Heart left ventricle (tissue), 16 donors: ENCODE measurements at regions not wholly inside any gene's neighbourhood (a gene's known extent, or its start where the extent isn't known, plus 50 kb on each side); places are given as distances from the start of the nearest gene placed in this dataset.
A peak's percentile ranks its signal among the peaks of the same experiment; 100 is the strongest.

Experiments used
- ATAC-seq, 4 donors: fragments of 200-7000 bp; cut with Tn5 transposase; one replicate each; pipeline ENCODE4 v1.9.1; 2020 to 2022; ENCODE audit warnings: moderate library complexity in 4 of 4, mild to moderate bottlenecking in 3 of 4, moderate number of reproducible peaks in 1 of 4
- DNase-seq, 5 donors: peaks; one replicate each; pipeline ENCODE4 v3.0.0-alpha.2; 2020
- H3K27ac ChIP-seq, 12 donors: fragments of 200-600 bp; sonication (generic) in 4 of 12; one replicate each; pipeline versions ENCODE4 v1.5.0 to v1.8.0; 2016 to 2022; ENCODE audit warnings: mild to moderate bottlenecking in 2 of 12
- H3K27me3 ChIP-seq, 9 donors: fragments of 200-600 bp; sonication (generic) in 2 of 9; one replicate each; pipeline versions ENCODE4 v1.5.1 to v1.8.0; 2016 to 2022; ENCODE audit warnings: mild to moderate bottlenecking in 3 of 9
- H3K36me3 ChIP-seq, 9 donors: fragments of 200-600 bp; sonication (generic) in 2 of 9; one replicate each; pipeline versions ENCODE4 v1.5.0 to v1.8.0; 2018 to 2022; ENCODE audit warnings: mild to moderate bottlenecking in 2 of 9
- H3K4me1 ChIP-seq, 12 donors: fragments of 200-600 bp; sonication (generic) in 4 of 12; one replicate each; pipeline versions ENCODE4 v1.5.0 to v1.8.0; 2016 to 2022; ENCODE audit warnings: mild to moderate bottlenecking in 3 of 12
- H3K4me3 ChIP-seq, 12 donors: fragments of 200-600 bp; sonication (generic) in 4 of 12; one replicate each; pipeline versions ENCODE4 v1.5.0 to v1.8.0; 2017 to 2022; ENCODE audit warnings: mild to moderate bottlenecking in 9 of 12, moderate library complexity in 4 of 12
- H3K9me3 ChIP-seq, 12 donors: fragments of 200-600 bp; sonication (generic) in 4 of 12; one replicate each; pipeline versions ENCODE4 v1.5.0 to v1.8.0; 2016 to 2022; ENCODE audit warnings: mild to moderate bottlenecking in 1 of 12
- POLR2A ChIP-seq, 2 donors: fragments of 450-650 bp; IDR thresholded peaks; one replicate each; pipeline ENCODE4 v1.6.1; 2017; ENCODE audit warnings: antibody characterized with exemption in 2 of 2, mild to moderate bottlenecking in 2 of 2, moderate library complexity in 2 of 2
- WGBS, 4 donors: extraction: QIAGEN DNeasy Blood & Tissue Kit in 2 of 4; methylation state at CpG; one replicate each; pipeline versions ENCODE4 v1.1.5 to v1.1.7; 2013 to 2018; 5-methylcytosine and 5-hydroxymethylcytosine counted together
- intact Hi-C, 10 donors: fragments of 100-400 bp; cut with DNase I; formaldehyde crosslinking; loops; one replicate each; pipeline versions ENCODE4 v1.11.1 to v1.14.2; 2022
- TF ChIP-seq, protein P1 (sequence below), 12 donors: fragments of 200-600 bp; sonication (generic) in 4 of 12; IDR thresholded peaks; one replicate each; pipeline versions ENCODE4 v1.5.0 to v1.8.0; 2018 to 2022; ENCODE audit warnings: antibody characterized with exemption in 12 of 12, mild to moderate bottlenecking in 5 of 12
- donor health status: ischemic (EF 13 %, LVEDD 7.1; RV severe dilation, severe dysfunction).
- donor health status: healthy with polysubstance abuse.
- donor health status: DM: no; HTN: yes; CAD: no.
- donor health status: DM: no; HTN: no; CAD: no.
- donor health status: ischemic (EF 25% LVEDD 6.9; RV normal size, moderate dysfunction).
- donor health status: ischemic (EF 25% LVEDD 5.7; RV mildly dilated, moderate dysfunction).
- donor health status: healthy.
- donor health status: DM: yes; HTN: yes; CAD: no.
- donor health status: ischemic (EF 35%, LVEDD 5.7; RV mildly dilated, moderate dysfunction).
- donor health status: nonischemic (EF 11% LVEDD 7.7; RV severe dilation, severe dysfunction).
- donor health status: DM: yes; HTN: yes; CAD: no.
- donor health status: PGD.
- donor health status: ischemic (EF 29% LVEDD 5.4; RV normal size, mild dysfunction).
- donor health status: nonischemic (EF 23%, LVEDD 6.1; RV moderate dilation, normal function).

DNA sequence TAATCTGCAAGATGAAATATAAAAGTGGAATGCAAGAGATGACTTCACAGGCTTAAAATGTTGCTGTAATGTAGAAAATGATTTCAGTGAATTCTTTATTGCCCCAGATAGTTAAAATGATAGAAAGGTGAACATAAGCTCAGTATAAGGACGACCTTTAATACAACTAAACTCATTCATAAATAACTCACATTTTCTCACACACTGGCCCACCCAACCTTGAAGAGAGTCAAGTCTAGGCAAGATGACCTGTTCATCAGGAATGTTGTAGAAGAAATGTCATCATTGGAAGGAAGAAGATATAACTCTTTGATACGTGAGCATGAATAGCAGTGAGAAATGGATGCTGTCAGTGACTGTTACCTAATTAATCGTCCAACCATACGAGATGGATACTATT lies 111.1 kb upstream of the SASH1 start:
- H3K4me3 ChIP-seq: no peak overlapping the region
- H3K9me3 ChIP-seq: no peaks in the 10 kb centered on the region
- no peak for TF ChIP-seq POLR2A (IDR thresholded peaks at IDR 0.05)
- H3K4me1 ChIP-seq: no peaks in the 10 kb centered on the region
- ATAC-seq: no peak
- no peaks in the 10 kb centered on the region for H3K36me3 ChIP-seq
- no peak overlapping the region for H3K27ac ChIP-seq
- intact Hi-C loops: no loop called here
- 77 to 84% (median 81%) methylated on average over 4 of the region's 4 CpGs for WGBS, 4 donors
- peaks cover 0 to 5% (median 0%) of the 10 kb centered on the region in 9 donors for H3K27me3 ChIP-seq
- no peak for DNase-seq

DNA sequence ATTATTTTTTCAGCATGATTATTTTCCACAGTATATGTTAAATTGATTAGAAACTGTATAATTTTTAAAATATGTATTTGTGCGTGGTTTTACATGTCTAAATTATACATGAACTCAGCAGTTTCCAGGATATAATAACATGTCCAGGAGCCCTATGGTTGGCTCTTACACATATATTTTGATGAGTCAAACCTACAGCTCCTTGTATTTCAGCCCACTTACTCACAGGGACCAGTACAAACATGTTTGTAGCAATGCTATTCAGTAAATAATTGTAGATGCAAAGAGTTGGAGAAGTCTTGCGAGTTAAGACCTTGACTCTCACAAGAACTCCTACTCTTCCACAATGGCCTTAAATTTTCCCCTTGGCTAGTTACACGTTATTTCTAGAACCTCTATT lies 107.2 kb upstream of the SASH1 start:
- 87 to 91% (median 89%) methylated on average over 3 of the region's 3 CpGs for WGBS, 4 donors
- no peaks in the 10 kb centered on the region for H3K27me3 ChIP-seq
- no peak overlapping the region for H3K27ac ChIP-seq
- H3K9me3 ChIP-seq: no peaks in the 10 kb centered on the region
- DNase-seq: no peak
- no peak overlapping the region for H3K4me3 ChIP-seq
- H3K4me1 ChIP-seq: peaks cover 0 to 16% (median 2%) of the 10 kb centered on the region in 12 donors
- ATAC-seq: no peak
- no peak for TF ChIP-seq POLR2A (IDR thresholded peaks at IDR 0.05)
- TF ChIP-seq, protein P1, sequence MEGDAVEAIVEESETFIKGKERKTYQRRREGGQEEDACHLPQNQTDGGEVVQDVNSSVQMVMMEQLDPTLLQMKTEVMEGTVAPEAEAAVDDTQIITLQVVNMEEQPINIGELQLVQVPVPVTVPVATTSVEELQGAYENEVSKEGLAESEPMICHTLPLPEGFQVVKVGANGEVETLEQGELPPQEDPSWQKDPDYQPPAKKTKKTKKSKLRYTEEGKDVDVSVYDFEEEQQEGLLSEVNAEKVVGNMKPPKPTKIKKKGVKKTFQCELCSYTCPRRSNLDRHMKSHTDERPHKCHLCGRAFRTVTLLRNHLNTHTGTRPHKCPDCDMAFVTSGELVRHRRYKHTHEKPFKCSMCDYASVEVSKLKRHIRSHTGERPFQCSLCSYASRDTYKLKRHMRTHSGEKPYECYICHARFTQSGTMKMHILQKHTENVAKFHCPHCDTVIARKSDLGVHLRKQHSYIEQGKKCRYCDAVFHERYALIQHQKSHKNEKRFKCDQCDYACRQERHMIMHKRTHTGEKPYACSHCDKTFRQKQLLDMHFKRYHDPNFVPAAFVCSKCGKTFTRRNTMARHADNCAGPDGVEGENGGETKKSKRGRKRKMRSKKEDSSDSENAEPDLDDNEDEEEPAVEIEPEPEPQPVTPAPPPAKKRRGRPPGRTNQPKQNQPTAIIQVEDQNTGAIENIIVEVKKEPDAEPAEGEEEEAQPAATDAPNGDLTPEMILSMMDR (IDR thresholded peaks at IDR 0.05): no peak
- H3K36me3 ChIP-seq: no peaks in the 10 kb centered on the region
- intact Hi-C loops: no loop called here

DNA sequence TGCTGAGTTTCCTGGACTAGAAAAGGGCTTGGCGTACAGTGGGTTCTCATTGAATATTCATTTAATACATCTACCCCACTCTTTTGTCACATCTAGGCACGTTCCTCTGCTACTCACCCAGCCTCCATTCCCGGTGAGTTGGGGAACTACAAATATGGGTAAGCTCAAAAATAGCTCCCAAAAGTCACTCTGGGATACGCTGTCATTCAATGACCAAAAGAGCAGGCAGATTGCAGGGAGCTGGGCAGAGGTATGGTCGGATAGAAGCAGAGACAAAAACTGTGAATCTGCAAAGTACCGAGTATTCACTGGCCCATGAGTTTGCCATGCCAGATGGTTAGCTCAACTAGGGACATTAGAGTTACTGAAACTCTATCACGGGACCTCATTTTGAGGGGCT lies 103.9 kb upstream of the SASH1 start:
- Histone ChIP-seq H3K4me1 (peaks cover 0 to 42% (median 11%) of the 10 kb centered on the region in 12 donors), H3K36me3 (no peaks in the 10 kb centered on the region), H3K9me3 (no peaks in the 10 kb centered on the region), H3K4me3 (no peak overlapping the region), H3K27me3 (no peaks in the 10 kb centered on the region), H3K27ac (peak overlapping the region in 4 of 12 donors; percentile 36 to 80 (median 76))
- intact Hi-C loops: no loop called here
- peak in 2 of 4 donors; percentile 44 to 63 for ATAC-seq
- DNase-seq: no peak
- TF ChIP-seq, protein P1 (IDR thresholded peaks at IDR 0.05): no peak
- no peak for TF ChIP-seq POLR2A (IDR thresholded peaks at IDR 0.05)
- 79 to 86% (median 82%) methylated on average over 7 of the region's 7 CpGs for WGBS, 4 donors

DNA sequence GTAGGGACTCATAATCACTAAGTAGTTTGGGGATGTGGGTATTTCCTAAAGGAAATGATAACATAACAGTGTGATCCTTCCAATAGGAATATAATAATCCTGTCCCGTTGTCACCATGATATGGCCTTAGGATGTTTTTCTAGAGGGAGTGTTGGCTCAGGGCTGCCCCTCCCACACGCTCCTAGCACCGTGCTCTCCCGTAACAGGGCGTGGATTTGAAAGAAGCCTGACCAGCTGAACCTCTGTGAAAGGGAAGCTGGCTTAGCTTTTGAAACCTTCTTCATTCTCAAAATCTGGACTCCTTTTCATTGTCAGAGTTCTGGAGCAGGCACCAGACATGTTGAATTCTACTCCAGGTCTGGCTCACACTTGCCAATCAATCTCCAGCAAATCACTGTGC lies 103.4 kb upstream of the SASH1 start:
- 52 to 69% (median 55%) methylated on average over 5 of the region's 5 CpGs for WGBS, 4 donors
- no peak for DNase-seq
- H3K4me3 ChIP-seq: no peak overlapping the region
- intact Hi-C loops: no loop called here
- ATAC-seq: peak in 2 of 4 donors; percentile 36 to 44
- H3K27me3 ChIP-seq: no peaks in the 10 kb centered on the region
- H3K4me1 ChIP-seq: peaks cover 0 to 47% (median 13%) of the 10 kb centered on the region in 12 donors
- no peaks in the 10 kb centered on the region for H3K36me3 ChIP-seq
- H3K27ac ChIP-seq: peak overlapping the region in 7 of 12 donors; percentile 1 to 80 (median 74)
- H3K9me3 ChIP-seq: no peaks in the 10 kb centered on the region
- TF ChIP-seq POLR2A (IDR thresholded peaks at IDR 0.05): no peak
- TF ChIP-seq, protein P1 (IDR thresholded peaks at IDR 0.05): no peak
